SK-N-SH (cell line): ENCODE measurements at regions not wholly inside any gene's neighbourhood (a gene's known extent, or its start where the extent isn't known, plus 50 kb on each side); places are given as distances from the start of the nearest gene placed in this dataset.
"Not testable (repeated sequence)": the region's sequence is repeated elsewhere in the genome, so short reads cannot be mapped to it uniquely, and the experiment has no call there.

ENCODE experiments used
- CTCF ChIA-PET: fragments of 300-600, 350-600 bp; formaldehyde crosslinking; extraction: SDS; loops from one replicate; lab custom pipeline; 2021; lab: Yijun Ruan, JAX
- POLR2A ChIA-PET: fragments of 350-600 bp; sonication (Branson Sonifier 250); formaldehyde crosslinking; extraction: SDS; loops from one replicate; lab custom pipeline; 2020; ENCODE audit warnings: antibody characterized with exemption, inconsistent platforms; lab: Yijun Ruan, JAX
- DNase-seq: peaks from one replicate; pipeline ENCODE4 v3.0.0; 2012
- H2AFZ ChIP-seq: fragments of 200-600 bp; sonication (generic); 2 replicates; pipeline ENCODE4 v1.8.1; 2016; ENCODE audit warnings: antibody characterized with exemption, mild to moderate bottlenecking, low read depth
- H3F3A ChIP-seq: fragments of 200-600 bp; sonication (generic); replicated peaks from 2 replicates; pipeline ENCODE3; 2016; ENCODE audit warnings: antibody characterized with exemption, mild to moderate bottlenecking; ENCODE audit not compliant: insufficient read depth
- H3K27ac ChIP-seq, 2 experiments: fragments of 200-500 bp in 1 of 2; fragments of 200-600 bp in 1 of 2; sonication (Bioruptor generic) in 1 of 2; sonication (generic), shearing (Covaris generic) in 1 of 2; 2 replicates each; pipeline versions ENCODE4 v1.5.1 to v1.6.1; 2014 to 2016; ENCODE audit warnings: low read depth in 2 of 2, inconsistent platforms in 1 of 2, low read length in 1 of 2, mild to moderate bottlenecking in 1 of 2, mixed read lengths in 1 of 2
- H3K27me3 ChIP-seq: fragments of 200-600 bp; sonication (generic), shearing (Covaris generic); 2 replicates; pipeline ENCODE4 v1.6.1; 2016; ENCODE audit warnings: mixed run types; ENCODE audit not compliant: insufficient read depth
- H3K36me3 ChIP-seq, 2 experiments: fragments of 200-500 bp in 1 of 2; fragments of 200-600 bp in 1 of 2; sonication (Bioruptor generic) in 1 of 2; sonication (generic) in 1 of 2; replicated peaks in 1 of 2; 2 replicates each; pipeline versions ENCODE3 to v1.5.1; 2014 to 2016; ENCODE audit warnings: low read length in 1 of 2, mild to moderate bottlenecking in 1 of 2; ENCODE audit not compliant: insufficient read depth in 2 of 2, control insufficient read depth in 1 of 2
- H3K4me1 ChIP-seq, 2 experiments: fragments of 200-500 bp in 1 of 2; fragments of 200-600 bp in 1 of 2; sonication (Bioruptor generic) in 1 of 2; sonication (generic), shearing (Covaris generic) in 1 of 2; 2 replicates each; pipeline versions ENCODE4 v1.5.1 to v1.6.1; 2014 to 2016; ENCODE audit warnings: low read depth in 1 of 2, low read length in 1 of 2, mixed run types in 1 of 2; ENCODE audit not compliant: insufficient read depth in 2 of 2, control insufficient read depth in 1 of 2
- H3K4me2 ChIP-seq: fragments of 200-600 bp; sonication (generic), shearing (Covaris generic); 2 replicates; pipeline ENCODE4 v1.6.1; 2017; ENCODE audit warnings: mixed run types
- H3K4me3 ChIP-seq, 2 experiments: fragments of 200-500 bp in 1 of 2; fragments of 200-600 bp in 1 of 2; sonication (Bioruptor generic) in 1 of 2; sonication (generic), shearing (Covaris generic) in 1 of 2; 2 replicates each; pipeline versions ENCODE4 v1.5.1 to v1.8.1; 2014 to 2016; ENCODE audit warnings: low read depth in 2 of 2, inconsistent platforms in 1 of 2, low read length in 1 of 2, mild to moderate bottlenecking in 1 of 2, mixed read lengths in 1 of 2, moderate library complexity in 1 of 2
- H3K79me2 ChIP-seq: fragments of 200-600 bp; sonication (generic); 2 replicates; pipeline ENCODE4 v1.8.1; 2017; ENCODE audit warnings: mild to moderate bottlenecking; ENCODE audit not compliant: insufficient read depth
- H3K9ac ChIP-seq: fragments of 200-600 bp; sonication (generic); 2 replicates; pipeline ENCODE4 v1.6.1; 2017; ENCODE audit warnings: mixed run types
- H3K9me2 ChIP-seq: fragments of 200-600 bp; sonication (generic); 2 replicates; pipeline ENCODE4 v1.6.1; 2017; ENCODE audit warnings: mixed run types
- H3K9me3 ChIP-seq: fragments of 200-600 bp; sonication (generic); 2 replicates; pipeline ENCODE4 v1.6.1; 2017; ENCODE audit warnings: mixed run types, mild to moderate bottlenecking, moderate library complexity
- H4K20me1 ChIP-seq: fragments of 200-600 bp; sonication (generic); 2 replicates; pipeline ENCODE4 v1.6.1; 2017; ENCODE audit warnings: mild to moderate bottlenecking, mixed run types; ENCODE audit not compliant: insufficient read depth
- CHD2 ChIP-seq: fragments of 150-350 bp; IDR thresholded peaks from 2 replicates; pipeline ENCODE4 v1.6.1; 2018; ENCODE audit warnings: low read length; ENCODE audit not compliant: partially characterized antibody
- EZH2phosphoT487 ChIP-seq: fragments of 200-600 bp; sonication (generic); IDR thresholded peaks from 2 replicates; pipeline ENCODE4 v1.6.1; 2017; ENCODE audit warnings: low read depth, mixed run types, mild to moderate bottlenecking, antibody characterized with exemption, moderate library complexity, borderline replicate concordance
- FOXM1 ChIP-seq: IDR thresholded peaks from 2 replicates; pipeline ENCODE4 v1.4.0; 2012; ENCODE audit warnings: low read depth, mild to moderate bottlenecking
- MXI1 ChIP-seq: IDR thresholded peaks from 2 replicates; pipeline ENCODE4 v1.6.1; 2012; ENCODE audit warnings: mild to moderate bottlenecking, low read depth, low read length, improper control_type of control experiment
- NFIC ChIP-seq: IDR thresholded peaks from 2 replicates; pipeline ENCODE4 v1.4.0; 2012; ENCODE audit warnings: borderline replicate concordance
- NRF1 ChIP-seq: IDR thresholded peaks from 2 replicates; pipeline ENCODE4 v1.6.1; 2012; ENCODE audit warnings: low read depth, mild to moderate bottlenecking, low read length
- RAD21 ChIP-seq: IDR thresholded peaks from 2 replicates; pipeline ENCODE4 v1.6.1; 2012; ENCODE audit warnings: mild to moderate bottlenecking, low read length
- REST ChIP-seq: IDR thresholded peaks from 2 replicates; pipeline ENCODE4 v1.6.1; 2012; ENCODE audit warnings: mild to moderate bottlenecking, low read depth, low read length, moderate library complexity
- SMC3 ChIP-seq: IDR thresholded peaks from 2 replicates; pipeline ENCODE4 v1.6.1; 2012; ENCODE audit warnings: low read depth, low read length, improper control_type of control experiment
- TCF12 ChIP-seq: IDR thresholded peaks from 2 replicates; pipeline ENCODE4 v1.4.0; 2012
- whole genome bisulfite sequencing: methylation state at CpG from one replicate; pipeline ENCODE4 v1.1.6; 2017; ENCODE audit warnings: low lambda C conversion rate; 5-methylcytosine and 5-hydroxymethylcytosine counted together
- TF ChIP-seq, protein P1 (sequence below): IDR thresholded peaks from 2 replicates; pipeline ENCODE4 v1.4.0; 2012; ENCODE audit warnings: low read depth, borderline replicate concordance

DNA sequence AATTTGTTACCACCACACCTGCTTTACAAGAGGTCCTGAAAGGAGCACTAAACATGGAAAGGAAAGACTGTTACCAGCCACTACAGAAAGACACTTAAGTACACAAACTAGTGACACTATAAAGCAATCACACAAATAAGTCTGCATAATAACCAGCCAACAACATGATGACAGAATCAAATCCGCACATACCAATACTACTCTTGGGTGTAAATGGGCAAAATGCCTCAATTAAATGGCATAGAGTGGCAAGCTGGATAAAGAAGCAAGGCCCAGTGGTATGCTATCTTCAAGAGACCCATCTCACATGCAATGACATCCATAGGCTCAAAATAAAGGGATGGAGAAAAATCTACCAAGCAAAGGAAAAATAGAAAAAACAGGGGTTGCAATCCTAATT, 106.8 kb upstream of the PRR23C start:
- Histone ChIP-seq H3K9me2 (no peaks in the 10 kb centered on the region), H3K36me3 (no peaks in the 10 kb centered on the region), H3K4me3 (no peak overlapping the region), H3K79me2 (no peaks in the 10 kb centered on the region), H3K9me3 (no peaks in the 10 kb centered on the region), H3K4me1 (no peaks in the 10 kb centered on the region), H3F3A (no peaks in the 10 kb centered on the region), H3K9ac (no peak overlapping the region), H2AFZ (no peak overlapping the region), H4K20me1 (no peaks in the 10 kb centered on the region), H3K27ac (no peak overlapping the region), H3K4me2 (no peak overlapping the region), H3K27me3 (no peaks in the 10 kb centered on the region)
- TF ChIP-seq REST (no peak), CHD2 (no peak), NFIC (no peak), RAD21 (no peak), EZH2phosphoT487 (no peak), TCF12 (no peak), MXI1 (no peak), FOXM1 (no peak), NRF1 (no peak), SMC3 (no peak)
- TF ChIP-seq, protein P1, sequence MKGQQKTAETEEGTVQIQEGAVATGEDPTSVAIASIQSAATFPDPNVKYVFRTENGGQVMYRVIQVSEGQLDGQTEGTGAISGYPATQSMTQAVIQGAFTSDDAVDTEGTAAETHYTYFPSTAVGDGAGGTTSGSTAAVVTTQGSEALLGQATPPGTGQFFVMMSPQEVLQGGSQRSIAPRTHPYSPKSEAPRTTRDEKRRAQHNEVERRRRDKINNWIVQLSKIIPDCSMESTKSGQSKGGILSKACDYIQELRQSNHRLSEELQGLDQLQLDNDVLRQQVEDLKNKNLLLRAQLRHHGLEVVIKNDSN, result no peak
- DNase-seq, result no peak
- ChIA-PET POLR2A (no interaction called here), CTCF (no interaction called here)
- WGBS, result 0% methylated on average over 1 of the region's 1 CpG

- POLR2A ChIA-PET, H3K36me3 ChIP-seq, H3K9me2 ChIP-seq, H3K27ac ChIP-seq, H3F3A ChIP-seq, H3K4me3 ChIP-seq, H4K20me1 ChIP-seq, H3K79me2 ChIP-seq, H3K9ac ChIP-seq, H2AFZ ChIP-seq, H3K9me3 ChIP-seq, H3K4me1 ChIP-seq, DNase-seq, H3K27me3 ChIP-seq, H3K4me2 ChIP-seq: not testable (repeated sequence)
- CTCF ChIA-PET, result interaction anchor here (1.4 to 2.0 kb wide), 2 partner anchors 41 to 176 kb away, joined by 4 to 7 read pairs; no protein-coding TSS in a partner anchor
Measured at GRCh38 chr3:139153434-139153833, 108.7 kb upstream of the PRR23C start.
